Naive B cell (primary cell): ENCODE measurements at regions not wholly inside any gene's neighbourhood (a gene's known extent, or its start where the extent isn't known, plus 50 kb on each side); places are given as distances from the start of the nearest gene placed in this dataset.

ENCODE experiments used
- ATAC-seq, 2 donors: fragments of 150-1000 bp; cut with Tn5 transposase; 2 replicates each; pipeline ENCODE4 v1.10.0; 2021; ENCODE audit warnings: low read depth in 2 of 2, mild to moderate bottlenecking in 2 of 2, moderate library complexity in 2 of 2
- DNase-seq: peaks from one replicate; pipeline ENCODE4 v3.0.0; 2022
- H3K27ac Mint-ChIP-seq, 6 donors: one replicate each; pipeline ENCODE4 v1.8.0; 2020 to 2022; ENCODE audit warnings: mild to moderate bottlenecking in 6 of 6, mixed read lengths in 6 of 6, moderate library complexity in 5 of 6, inconsistent platforms in 2 of 6
- H3K27me3 Mint-ChIP-seq, 3 donors: one replicate each; pipeline ENCODE4 v1.8.0; 2021 to 2022; ENCODE audit warnings: mixed read lengths in 3 of 3, mild to moderate bottlenecking in 1 of 3
- H3K36me3 Mint-ChIP-seq, 2 donors: one replicate each; pipeline ENCODE4 v1.8.0; 2020 to 2022; ENCODE audit warnings: mixed read lengths in 2 of 2, inconsistent platforms in 1 of 2, mild to moderate bottlenecking in 1 of 2
- H3K4me1 Mint-ChIP-seq, 3 donors: one replicate each; pipeline ENCODE4 v1.8.0; 2020 to 2022; ENCODE audit warnings: mixed read lengths in 3 of 3, inconsistent platforms in 1 of 3, mild to moderate bottlenecking in 1 of 3, moderate library complexity in 1 of 3
- H3K4me3 Mint-ChIP-seq, 8 donors: one replicate each; pipeline ENCODE4 v1.8.0; 2020 to 2022; ENCODE audit warnings: mild to moderate bottlenecking in 8 of 8, mixed read lengths in 8 of 8, moderate library complexity in 8 of 8, inconsistent platforms in 2 of 8
- H3K9me3 Mint-ChIP-seq, 7 donors: one replicate each; pipeline ENCODE4 v1.8.0; 2020 to 2022; ENCODE audit warnings: mixed read lengths in 7 of 7, mild to moderate bottlenecking in 5 of 7, inconsistent platforms in 2 of 7, moderate library complexity in 1 of 7

DNA sequence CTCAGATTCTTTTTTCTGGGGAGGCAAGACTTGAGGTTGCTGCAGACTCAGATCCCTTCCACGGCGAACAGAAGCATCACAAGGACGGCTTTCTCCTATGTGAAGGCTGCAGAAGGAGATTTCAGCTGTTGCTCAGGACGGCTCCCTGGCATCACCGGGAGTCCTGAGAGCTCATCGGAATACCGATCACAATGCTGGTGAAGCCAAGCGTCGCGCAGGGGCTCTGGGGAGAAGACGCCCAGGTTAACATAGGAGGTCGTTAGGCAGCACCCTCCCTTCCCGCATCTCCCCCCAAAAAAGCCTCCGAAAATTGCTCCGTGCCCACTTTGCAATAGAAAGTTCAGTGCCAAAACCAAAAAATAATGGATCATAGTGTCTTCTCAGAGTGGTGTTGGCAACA is 127.2 kb upstream of the TMEM132D start:
- no peak for DNase-seq
- ATAC-seq, result no peak
- Mint-ChIP-seq H3K27me3 (peaks cover 0 to 10% (median 10%) of the 10 kb centered on the region in 3 donors), H3K27ac (no peak overlapping the region), H3K4me3 (no peak overlapping the region), H3K4me1 (no peaks in the 10 kb centered on the region), H3K36me3 (no peaks in the 10 kb centered on the region), H3K9me3 (no peaks in the 10 kb centered on the region)

DNA sequence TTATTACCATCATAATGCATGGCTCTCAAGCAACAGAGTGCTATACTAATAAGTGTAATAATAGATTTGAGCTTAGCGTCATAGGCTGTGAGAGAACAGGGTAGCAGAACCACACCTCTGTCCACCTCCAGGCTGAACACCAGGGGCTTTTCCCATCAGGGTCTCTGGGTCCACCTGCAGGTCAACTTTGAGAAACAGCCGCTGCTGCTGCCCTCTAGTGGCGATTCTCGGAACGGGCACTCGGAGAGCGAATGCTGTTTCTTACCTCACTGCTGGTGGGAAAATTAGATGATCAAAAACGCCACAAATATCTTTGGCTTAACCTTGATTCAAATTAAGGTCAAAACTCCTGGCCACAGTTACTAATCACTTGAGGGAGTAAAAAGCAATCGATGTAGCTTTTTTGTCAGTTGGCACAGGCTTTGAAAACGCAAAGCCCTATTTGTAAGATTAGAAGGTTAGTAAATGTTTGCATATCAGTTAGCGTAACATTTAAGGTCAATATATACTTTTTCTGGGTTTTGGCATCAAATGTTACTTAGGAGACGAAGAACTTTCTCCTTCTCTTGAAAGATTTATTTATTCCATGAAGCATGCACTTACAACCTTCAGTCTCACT is 127.9 kb upstream of the TMEM132D start:
- Mint-ChIP-seq H3K4me3 (no peak overlapping the region), H3K27ac (no peak overlapping the region), H3K36me3 (no peaks in the 10 kb centered on the region), H3K9me3 (no peaks in the 10 kb centered on the region), H3K27me3 (peaks cover 0 to 10% (median 10%) of the 10 kb centered on the region in 3 donors), H3K4me1 (no peaks in the 10 kb centered on the region)
- DNase-seq (peak; percentile 13), ATAC-seq (no peak)

DNA sequence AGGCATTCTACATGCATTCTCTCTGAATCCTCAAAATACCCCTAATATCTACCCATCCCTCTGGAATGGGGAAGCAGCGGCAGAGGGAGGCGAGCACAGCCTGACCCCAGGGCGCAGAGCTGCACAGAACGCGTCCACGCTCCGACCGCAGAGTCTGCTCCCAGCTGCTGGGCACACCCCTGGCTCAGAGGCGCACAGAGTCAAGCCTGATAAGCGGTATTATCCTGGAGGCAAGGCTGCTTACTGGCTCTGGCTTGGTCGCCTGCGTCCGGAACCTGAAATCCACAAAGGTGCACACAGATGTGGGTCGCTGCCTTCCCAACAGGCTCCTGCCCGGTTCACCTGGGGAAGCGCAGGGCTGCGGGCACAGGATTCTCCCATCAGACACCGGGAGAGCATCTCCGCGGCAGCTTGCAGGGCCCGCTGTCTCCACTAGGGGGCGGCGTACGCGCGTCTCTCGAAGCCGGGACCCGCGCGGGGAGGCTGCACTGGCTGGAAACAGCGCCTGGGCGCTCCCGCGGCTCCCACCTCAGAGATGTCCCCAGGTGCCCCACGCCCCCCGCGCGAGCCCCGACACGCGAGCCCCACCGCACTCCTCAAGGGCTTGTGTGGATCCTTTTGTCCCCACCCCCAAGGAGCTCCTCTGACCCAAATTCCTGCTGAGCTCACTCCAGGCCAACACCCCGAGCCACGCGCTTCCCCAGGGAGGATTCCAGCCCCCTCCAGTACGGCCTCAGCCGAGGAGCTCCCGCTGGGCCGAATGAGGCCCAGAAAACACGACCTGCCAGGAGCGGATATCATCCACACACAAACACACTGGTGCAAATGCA is 120.1 kb upstream of the FZD10 start:
- Mint-ChIP-seq H3K27ac (no peak overlapping the region), H3K27me3 (peaks cover 40 to 61% (median 56%) of the 10 kb centered on the region in 3 donors), H3K4me1 (peaks cover 0 to 7% (median 1%) of the 10 kb centered on the region in 3 donors), H3K4me3 (no peak overlapping the region), H3K36me3 (peaks cover 0 to 6% of the 10 kb centered on the region in 2 donors), H3K9me3 (peaks cover 0 to 7% (median 0%) of the 10 kb centered on the region in 7 donors)
- no peak for DNase-seq
- no peak for ATAC-seq

DNA sequence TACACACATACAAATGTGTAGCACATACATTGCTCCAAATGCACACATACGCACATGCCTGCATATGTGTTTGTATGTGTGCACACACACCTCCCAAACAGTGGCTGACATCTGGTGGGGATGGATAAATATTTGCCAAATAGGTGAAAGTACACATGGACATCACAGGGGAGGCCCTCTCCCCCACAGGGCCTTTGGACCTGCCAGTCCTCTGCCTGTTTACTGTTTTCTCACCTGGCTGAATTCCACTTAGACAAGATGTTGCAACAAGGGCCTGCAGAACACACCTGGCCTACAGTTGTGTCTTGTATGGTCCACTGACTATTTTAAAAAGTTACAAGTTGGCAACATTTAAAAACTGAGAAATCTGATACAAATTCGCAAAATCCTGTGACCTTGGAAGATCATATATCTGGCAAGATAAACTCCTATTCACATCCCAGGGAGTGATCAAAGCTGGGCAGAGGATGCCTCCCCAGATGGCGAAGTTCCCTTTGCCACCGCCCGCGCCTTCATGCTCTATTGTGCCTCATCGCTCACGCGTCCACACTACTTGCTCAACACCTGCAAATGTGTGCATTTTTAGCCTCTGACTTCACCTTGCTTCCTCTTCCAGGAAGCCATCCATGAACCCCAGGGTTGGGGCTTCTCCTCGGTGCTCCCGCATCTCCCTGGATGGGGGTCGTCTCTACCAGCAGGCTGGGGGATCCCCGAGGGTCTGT is 118.4 kb upstream of the FZD10 start:
- H3K27me3 Mint-ChIP-seq, result peaks cover 40 to 56% (median 48%) of the 10 kb centered on the region in 3 donors
- no peak for ATAC-seq

GRCh38 chr12:130044991-130045621 is 117.2 kb upstream of the FZD10 start:
- Mint-ChIP-seq H3K27ac (no peak overlapping the region), H3K4me1 (peaks cover 0 to 12% (median 7%) of the 10 kb centered on the region in 3 donors), H3K36me3 (peaks cover 0 to 6% of the 10 kb centered on the region in 2 donors), H3K4me3 (no peak overlapping the region), H3K27me3 (peaks cover 38 to 58% (median 43%) of the 10 kb centered on the region in 3 donors), H3K9me3 (peaks cover 0 to 9% (median 3%) of the 10 kb centered on the region in 7 donors)
- DNase-seq, result no peak
- no peak for ATAC-seq

More for the DNA sequence above, 118.4 kb upstream of the FZD10 start:
- Mint-ChIP-seq H3K4me3 (no peak overlapping the region), H3K27ac (no peak overlapping the region), H3K4me1 (peaks cover 0 to 12% (median 7%) of the 10 kb centered on the region in 3 donors), H3K36me3 (peaks cover 0 to 6% of the 10 kb centered on the region in 2 donors), H3K9me3 (peaks cover 0 to 7% (median 0%) of the 10 kb centered on the region in 7 donors)
- no peak for DNase-seq

DNA sequence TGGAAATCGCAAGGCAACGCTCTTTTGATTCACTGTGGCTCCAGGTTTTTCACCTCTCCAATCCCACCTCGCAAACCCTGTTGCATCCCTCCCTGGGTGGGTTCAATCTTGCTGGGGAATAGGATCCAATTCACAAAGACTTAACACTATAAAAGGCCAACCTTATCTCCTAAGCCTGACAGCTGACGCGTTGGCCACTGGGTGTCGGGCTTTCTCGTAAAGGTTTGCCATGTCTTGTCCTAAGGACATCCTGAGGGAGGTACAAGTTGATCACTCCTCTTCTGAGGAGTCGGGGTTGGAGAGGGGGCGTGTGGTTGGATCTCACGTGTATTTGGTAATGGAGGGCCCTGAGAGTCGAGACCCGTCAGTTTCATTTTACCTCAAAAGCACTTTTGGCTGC is 112.6 kb upstream of the FZD10 start:
- ATAC-seq (no peak), DNase-seq (no peak)
- Mint-ChIP-seq H3K4me3 (no peak overlapping the region), H3K27ac (no peak overlapping the region), H3K36me3 (no peaks in the 10 kb centered on the region), H3K4me1 (peaks cover 0 to 12% (median 1%) of the 10 kb centered on the region in 3 donors), H3K9me3 (peaks cover 0 to 7% (median 5%) of the 10 kb centered on the region in 7 donors), H3K27me3 (peaks cover 29 to 35% (median 33%) of the 10 kb centered on the region in 3 donors)

DNA sequence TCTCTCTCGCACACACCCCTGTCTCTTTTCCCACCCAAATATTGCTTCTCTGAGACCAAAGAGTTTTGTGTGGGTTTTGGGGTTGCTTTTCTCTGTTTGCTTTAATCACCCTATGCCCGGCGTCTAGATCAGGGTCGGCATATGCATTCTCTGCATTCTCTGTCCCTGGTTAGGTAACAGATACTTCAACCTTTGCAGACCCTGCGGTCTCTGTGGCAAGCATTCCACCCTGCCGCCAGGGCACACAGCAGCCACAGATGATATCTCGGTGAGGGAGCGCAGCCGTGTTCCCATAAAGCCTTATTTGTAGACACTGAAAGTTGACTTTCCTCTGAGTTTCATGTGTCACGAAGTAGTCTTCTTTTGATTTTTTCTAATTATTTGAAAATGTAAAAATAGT is 110.4 kb upstream of the FZD10 start:
- no peak overlapping the region for H3K4me3 Mint-ChIP-seq
- H3K27ac Mint-ChIP-seq, result no peak overlapping the region
- DNase-seq (no peak), ATAC-seq (no peak)
- H3K27me3 Mint-ChIP-seq, result peaks cover 19 to 31% (median 24%) of the 10 kb centered on the region in 3 donors
- H3K4me1 Mint-ChIP-seq, result peaks cover 6 to 12% (median 12%) of the 10 kb centered on the region in 3 donors
- peaks cover 0 to 9% of the 10 kb centered on the region in 2 donors for H3K36me3 Mint-ChIP-seq
- peaks cover 0 to 15% (median 9%) of the 10 kb centered on the region in 7 donors for H3K9me3 Mint-ChIP-seq

- DNase-seq (no peak), ATAC-seq (no peak)
- H3K36me3 Mint-ChIP-seq, result peaks cover 0 to 9% of the 10 kb centered on the region in 2 donors
- H3K9me3 Mint-ChIP-seq, result peaks cover 0 to 20% (median 9%) of the 10 kb centered on the region in 7 donors
- H3K4me3 Mint-ChIP-seq, result peak overlapping the region in 1 of 8 donors; percentile 56
- H3K4me1 Mint-ChIP-seq, result peaks cover 0 to 12% (median 6%) of the 10 kb centered on the region in 3 donors
- peaks cover 15 to 23% (median 19%) of the 10 kb centered on the region in 3 donors for H3K27me3 Mint-ChIP-seq
- no peak overlapping the region for H3K27ac Mint-ChIP-seq
Observed at GRCh38 chr12:130053651-130054069, 108.6 kb upstream of the FZD10 start.

- Mint-ChIP-seq H3K4me1 (peaks cover 0 to 12% (median 6%) of the 10 kb centered on the region in 3 donors), H3K9me3 (peaks cover 0 to 20% (median 6%) of the 10 kb centered on the region in 7 donors), H3K27me3 (peaks cover 11 to 21% (median 12%) of the 10 kb centered on the region in 3 donors), H3K4me3 (no peak overlapping the region), H3K27ac (peak overlapping the region in 1 of 6 donors; percentile 0), H3K36me3 (peaks cover 0 to 9% of the 10 kb centered on the region in 2 donors)
- DNase-seq (no peak), ATAC-seq (no peak)
Observed at GRCh38 chr12:130054803-130055202, 107.5 kb upstream of the FZD10 start.

- DNase-seq, result no peak
- peaks cover 0 to 17% of the 10 kb centered on the region in 2 donors for H3K36me3 Mint-ChIP-seq
- no peak overlapping the region for H3K27ac Mint-ChIP-seq
- no peak overlapping the region for H3K4me3 Mint-ChIP-seq
- no peak for ATAC-seq
- peaks cover 7 to 26% (median 16%) of the 10 kb centered on the region in 7 donors for H3K9me3 Mint-ChIP-seq
- H3K4me1 Mint-ChIP-seq, result peaks cover 0 to 12% (median 6%) of the 10 kb centered on the region in 3 donors
- peaks cover 0 to 9% (median 7%) of the 10 kb centered on the region in 3 donors for H3K27me3 Mint-ChIP-seq
Observed at GRCh38 chr12:130058926-130059472, 103.3 kb upstream of the FZD10 start.

- no peak overlapping the region for H3K27ac Mint-ChIP-seq
- no peaks in the 10 kb centered on the region for H3K27me3 Mint-ChIP-seq
- peaks cover 0 to 8% of the 10 kb centered on the region in 2 donors for H3K36me3 Mint-ChIP-seq
- no peak for DNase-seq
- H3K9me3 Mint-ChIP-seq, result peaks cover 7 to 26% (median 8%) of the 10 kb centered on the region in 7 donors
- no peak overlapping the region for H3K4me3 Mint-ChIP-seq
- ATAC-seq, result no peak
- no peaks in the 10 kb centered on the region for H3K4me1 Mint-ChIP-seq
Observed at GRCh38 chr12:130063866-130064265, 98.4 kb upstream of the FZD10 start.

- no peak for DNase-seq
- Mint-ChIP-seq H3K9me3 (peaks cover 7 to 26% (median 9%) of the 10 kb centered on the region in 7 donors), H3K36me3 (peaks cover 0 to 8% of the 10 kb centered on the region in 2 donors), H3K4me1 (no peaks in the 10 kb centered on the region), H3K27ac (no peak overlapping the region), H3K27me3 (no peaks in the 10 kb centered on the region), H3K4me3 (no peak overlapping the region)
- no peak for ATAC-seq
Observed at GRCh38 chr12:130064999-130065398, 97.3 kb upstream of the FZD10 start.
